RCC 7860 (cell line): ENCODE measurements at regions not wholly inside any gene's neighbourhood (a gene's known extent, or its start where the extent isn't known, plus 50 kb on each side); places are given as distances from the start of the nearest gene placed in this dataset.
"Not testable (repeated sequence)": the region's sequence is repeated elsewhere in the genome, so short reads cannot be mapped to it uniquely, and the experiment has no call there.

Experiments
- DNase-seq: peaks from one replicate; pipeline ENCODE4 v3.0.0-alpha.2; 2015; ENCODE audit warnings: low spot score
- FAIRE-seq: peaks from 2 replicates; lab custom pipeline; 2012; peaks lifted over from hg19 to GRCh38; lab: Jason Lieb, UNC

DNA sequence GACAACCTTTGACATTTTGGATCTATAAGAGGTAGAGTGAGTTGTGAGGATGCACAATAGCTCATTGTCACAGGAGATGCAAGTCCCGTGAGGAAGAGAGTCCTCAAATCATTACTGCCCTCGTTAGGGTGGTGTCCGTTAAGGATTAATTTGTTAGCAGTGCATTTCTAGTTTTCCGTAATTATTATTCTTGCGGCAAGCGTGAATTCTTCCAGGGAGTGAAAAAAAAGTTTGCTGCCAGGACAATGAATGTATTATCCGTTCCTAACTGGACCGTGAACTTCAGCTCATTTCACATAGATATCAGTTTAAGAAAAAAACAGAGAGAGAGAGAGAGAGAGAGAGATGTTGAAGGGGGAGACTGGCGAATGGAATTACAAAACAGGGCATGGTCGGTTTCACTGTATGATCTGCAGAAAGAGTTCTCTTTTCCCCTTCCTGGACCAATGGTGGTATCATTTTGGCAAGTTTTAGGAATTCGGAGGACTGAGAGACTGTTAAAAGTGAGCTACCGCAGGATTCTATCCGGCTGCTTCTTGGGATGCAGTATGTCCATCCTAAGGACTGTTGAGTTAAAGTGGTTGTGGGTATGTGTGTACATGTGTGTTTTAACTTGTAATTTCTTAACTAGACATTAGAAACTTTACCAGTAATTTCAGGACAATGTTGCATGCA is 216.0 kb upstream of the NFIA start:
- FAIRE-seq, result no peak
- DNase-seq, result no peak

DNA sequence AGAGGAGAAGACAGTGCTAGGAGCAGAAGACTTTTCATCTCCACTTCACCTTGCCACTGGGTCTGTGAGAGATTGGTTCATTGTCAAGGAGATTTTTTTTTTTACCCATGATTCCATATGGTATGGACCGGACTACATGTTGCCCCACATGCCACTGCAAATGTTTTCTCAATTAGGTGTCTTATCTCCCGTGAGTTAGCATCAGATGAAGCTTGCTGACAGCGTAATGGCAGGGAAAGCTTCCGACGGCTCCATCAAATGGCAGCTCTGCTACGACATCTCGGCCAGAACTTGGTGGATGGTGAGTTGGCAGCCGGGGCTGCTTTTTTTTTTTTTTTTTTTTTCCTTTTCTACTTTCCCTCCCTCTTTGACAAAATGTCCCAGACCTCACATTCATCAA is 217.2 kb upstream of the NFIA start:
- DNase-seq (no peak), FAIRE-seq (no peak)

DNA sequence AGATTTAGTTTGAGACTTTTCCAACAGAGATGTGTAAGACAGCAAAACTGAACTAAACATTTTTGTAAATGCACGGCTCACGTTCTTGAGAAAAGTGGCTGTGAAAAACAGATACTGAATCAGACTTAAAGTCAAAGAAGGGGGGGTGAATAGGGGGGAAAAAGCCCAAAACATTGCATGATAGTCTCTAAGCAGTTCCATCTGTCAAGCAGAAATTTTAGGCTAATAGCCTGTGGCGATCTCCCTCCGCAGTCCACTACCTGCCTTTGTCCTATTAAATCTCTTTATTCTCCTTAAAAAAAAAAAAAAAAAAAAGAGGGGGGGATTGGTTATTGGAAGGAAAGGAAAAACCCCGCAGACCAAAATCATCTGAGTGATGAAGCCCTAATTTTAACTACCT is 217.6 kb upstream of the NFIA start:
- FAIRE-seq (no peak), DNase-seq (no peak)

DNA sequence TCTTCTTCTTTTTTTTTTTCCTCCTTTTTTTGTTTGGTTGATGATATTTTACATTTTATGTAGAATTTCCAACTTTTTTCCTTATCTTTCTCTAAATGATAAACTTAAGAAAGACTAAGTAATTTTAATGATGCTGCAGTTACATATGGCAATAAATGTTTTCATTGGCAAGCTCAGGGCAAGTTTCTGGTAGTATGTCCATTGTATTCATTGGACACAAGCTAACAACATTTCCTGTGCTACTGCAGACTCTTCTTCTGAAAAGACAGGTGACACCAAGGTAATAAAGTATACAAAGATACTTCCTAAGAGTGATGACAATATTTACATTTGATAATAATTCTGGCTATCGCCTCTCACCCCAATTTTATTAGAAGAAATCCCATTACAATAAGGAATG is 219.2 kb upstream of the NFIA start:
- DNase-seq (no peak), FAIRE-seq (no peak)

DNA sequence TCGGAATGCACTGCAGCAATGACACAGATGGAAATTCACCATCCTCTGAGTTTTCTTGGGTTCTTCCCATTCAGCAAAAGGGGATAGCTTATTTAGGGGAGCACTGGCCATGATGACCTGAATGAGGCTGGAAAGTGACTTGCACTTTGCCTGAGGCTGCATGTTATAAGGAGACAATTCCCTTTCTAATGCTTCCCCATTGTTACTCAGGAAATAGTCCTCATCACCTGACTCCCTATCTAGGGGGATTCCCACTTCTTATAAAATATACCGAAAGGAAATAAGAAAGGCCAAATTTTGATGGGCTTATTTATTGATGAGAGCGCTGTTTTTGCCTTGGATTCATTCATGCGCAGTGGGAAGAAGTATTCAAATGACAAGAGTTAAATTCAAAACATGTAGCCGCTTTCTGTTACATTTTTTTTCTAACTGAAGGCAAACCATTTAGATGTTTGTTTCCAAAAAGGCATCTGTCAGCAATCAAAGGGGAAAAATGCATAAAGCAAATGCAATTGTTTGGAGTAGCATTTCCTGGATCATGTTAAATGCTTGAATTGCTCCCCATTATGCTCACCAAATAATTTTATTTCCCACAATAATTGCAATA is 220.3 kb upstream of the NFIA start:
- no peak for DNase-seq
- FAIRE-seq, result no peak

DNA sequence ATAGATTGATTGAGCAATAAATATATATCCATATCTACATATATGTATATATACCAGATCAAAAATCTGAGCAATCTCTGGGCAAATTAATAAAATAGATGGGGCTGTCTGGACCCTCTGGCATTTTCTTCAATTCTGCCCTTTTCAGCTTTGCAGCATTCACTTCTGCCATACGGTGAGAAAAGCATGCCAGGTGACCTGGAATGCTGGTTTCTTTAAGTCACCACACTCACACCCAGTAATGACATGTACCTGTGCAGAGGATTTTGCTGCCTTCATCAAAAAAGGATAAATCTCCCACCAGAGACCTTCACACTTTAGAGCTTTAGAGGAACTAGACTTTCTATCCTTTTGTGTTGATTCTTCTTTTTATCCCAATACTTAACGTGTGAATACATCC is 223.2 kb upstream of the NFIA start:
- DNase-seq (no peak), FAIRE-seq (no peak)

DNA sequence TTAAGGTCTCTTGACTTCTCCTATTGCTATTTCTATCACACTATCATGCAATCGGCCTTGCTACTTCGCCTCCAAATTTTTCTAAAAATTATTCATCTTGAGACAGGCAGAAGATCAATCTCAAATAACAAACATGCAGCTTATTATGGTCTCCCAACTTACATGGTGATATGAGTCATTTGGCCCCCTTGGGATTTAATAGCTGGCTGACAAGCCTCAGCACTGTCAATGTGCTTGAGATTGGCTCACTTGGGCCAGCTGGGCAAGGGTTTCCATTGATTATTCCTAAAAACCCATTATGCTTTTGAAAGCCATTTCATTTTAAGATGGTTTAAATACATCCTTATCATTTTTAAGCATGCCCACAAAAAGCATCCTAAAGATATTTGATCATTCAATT is 224.5 kb upstream of the NFIA start:
- DNase-seq, result no peak
- no peak for FAIRE-seq

DNA sequence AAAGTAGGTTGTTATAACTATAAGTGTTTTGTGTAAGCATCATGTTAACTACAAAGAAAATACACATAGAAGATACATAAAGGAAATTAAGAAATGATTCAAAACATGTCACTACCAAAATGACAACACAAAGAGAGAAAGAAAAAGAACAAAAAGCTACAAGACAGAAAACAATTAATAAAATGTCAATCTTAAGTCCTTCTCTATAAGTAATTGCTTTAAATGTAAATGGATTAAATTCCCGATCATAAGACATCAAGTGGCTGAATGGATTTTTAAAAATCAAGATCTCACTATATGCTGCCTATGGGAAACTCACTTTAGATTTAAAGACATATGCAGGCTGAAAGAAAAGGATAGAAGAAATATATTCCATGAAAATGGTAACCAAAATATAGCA is 232.3 kb upstream of the NFIA start:
- no peak for DNase-seq
- no peak for FAIRE-seq

DNA sequence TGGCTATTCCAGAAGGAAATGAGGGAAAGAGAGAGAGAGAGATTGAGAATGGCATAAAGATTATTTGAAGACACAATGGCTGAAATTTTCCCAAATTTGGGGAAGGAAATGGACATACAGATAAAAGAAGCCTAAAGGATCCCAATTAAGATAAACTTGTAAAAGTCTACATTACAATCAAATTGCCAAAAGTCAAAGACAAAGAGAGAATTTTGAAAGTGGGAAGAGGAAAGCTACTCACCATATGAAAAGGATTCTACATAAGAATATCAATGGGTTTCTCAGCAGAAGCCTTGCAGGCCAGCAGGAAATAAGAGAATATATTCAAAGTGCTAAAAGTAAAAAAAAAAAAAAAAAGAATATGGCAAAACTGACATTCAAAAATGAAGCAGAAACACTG is 233.0 kb upstream of the NFIA start:
- DNase-seq (no peak), FAIRE-seq (no peak)

DNA sequence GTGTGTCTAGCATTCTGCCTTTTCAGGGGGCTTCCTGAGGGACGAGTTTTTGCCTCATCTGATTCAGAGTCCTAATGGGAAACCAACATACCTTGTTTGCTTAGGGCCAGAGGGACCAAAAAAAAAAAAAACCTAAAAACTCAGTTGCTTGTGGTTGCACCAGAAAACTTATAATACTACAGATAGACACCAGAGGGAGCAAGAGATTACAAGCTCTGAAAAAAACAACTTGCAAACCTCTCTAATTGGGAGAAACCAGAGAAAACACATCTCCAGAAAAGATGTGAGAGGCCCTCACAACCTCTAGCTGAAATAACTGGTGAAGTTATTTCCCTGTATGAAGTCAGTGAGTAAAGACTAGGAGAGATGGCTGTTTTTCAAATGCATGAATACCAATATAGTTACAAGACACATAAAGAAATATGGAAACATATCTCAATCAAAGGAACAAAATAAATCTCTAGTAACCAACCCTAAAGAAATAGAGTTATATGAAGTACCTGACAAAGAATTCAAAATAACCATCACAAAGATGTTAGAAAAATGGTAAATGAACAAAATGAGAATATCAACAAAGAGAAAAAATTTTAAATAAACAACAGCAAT is 233.7 kb upstream of the NFIA start:
- FAIRE-seq (no peak), DNase-seq (no peak)

DNA sequence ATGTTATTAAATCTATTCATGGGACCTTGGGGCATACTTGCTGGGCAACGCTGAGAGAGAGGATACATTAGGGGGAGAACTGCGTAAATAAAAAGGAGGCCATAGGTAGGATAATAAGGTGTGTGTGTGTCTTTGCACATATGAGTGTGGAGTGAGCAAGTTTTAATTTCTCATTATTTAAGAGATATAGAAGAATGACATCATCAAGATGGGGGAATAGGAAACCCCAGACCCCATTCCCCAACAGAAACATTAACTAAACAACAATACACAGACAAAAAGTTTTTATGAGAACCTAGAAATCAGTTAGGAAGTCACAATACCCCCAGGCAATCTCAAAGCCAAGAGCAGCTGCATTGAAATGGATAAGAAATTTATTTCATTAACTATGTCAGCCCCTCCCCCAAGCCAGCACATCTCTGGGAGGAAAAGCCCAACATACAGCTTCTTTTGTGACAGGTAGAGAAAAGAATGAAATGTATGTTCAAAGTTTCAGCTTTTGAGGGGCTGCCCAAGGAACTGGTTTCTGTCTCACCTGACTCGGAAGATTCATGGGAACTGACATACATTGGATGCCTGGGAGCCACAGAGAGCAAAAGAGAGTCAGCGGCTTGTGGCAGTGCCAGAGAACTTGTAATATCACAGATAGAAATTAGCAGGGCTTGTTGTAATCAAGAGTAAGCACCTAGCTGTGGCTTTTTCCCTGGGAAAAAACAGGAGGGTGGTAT is 234.3 kb upstream of the NFIA start:
- FAIRE-seq (no peak), DNase-seq (no peak)

DNA sequence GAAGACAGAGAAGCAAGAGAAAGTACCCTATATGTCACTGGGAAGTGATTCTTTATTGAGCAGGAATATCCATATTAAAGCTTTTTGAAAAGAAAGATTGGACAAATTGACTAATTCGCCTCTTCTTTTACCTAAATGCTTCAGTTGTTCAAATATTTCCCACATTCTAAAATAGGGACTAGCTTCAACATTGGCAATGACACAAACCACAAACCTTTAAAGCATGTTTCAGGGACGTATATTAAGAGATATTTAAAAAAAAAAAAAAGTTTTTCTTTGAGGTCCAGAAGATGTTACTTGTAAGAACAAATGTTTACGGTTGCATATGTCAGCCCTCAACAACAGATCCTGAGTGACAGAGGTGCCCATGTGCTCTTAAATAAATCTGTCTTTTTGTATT is 235.0 kb upstream of the NFIA start:
- DNase-seq, result no peak
- no peak for FAIRE-seq

DNA sequence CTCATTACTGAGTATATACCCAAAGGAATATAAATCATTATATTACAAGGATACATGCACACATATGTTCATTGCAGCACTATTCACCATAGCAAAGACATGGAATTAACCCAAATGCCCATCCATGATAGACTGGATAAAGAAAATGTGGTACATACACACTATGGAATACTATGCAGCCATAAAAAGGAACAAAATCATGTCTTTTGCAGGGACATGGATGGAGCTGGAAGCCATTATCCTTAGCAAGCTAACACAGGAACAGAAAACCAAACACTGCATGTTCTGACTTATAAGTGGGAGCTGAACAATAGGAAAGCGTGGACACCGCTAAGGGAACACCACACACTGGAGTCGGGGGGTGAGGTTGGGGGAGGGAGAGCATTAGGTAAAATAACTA is 236.7 kb upstream of the NFIA start:
- DNase-seq, result not testable (repeated sequence)

DNA sequence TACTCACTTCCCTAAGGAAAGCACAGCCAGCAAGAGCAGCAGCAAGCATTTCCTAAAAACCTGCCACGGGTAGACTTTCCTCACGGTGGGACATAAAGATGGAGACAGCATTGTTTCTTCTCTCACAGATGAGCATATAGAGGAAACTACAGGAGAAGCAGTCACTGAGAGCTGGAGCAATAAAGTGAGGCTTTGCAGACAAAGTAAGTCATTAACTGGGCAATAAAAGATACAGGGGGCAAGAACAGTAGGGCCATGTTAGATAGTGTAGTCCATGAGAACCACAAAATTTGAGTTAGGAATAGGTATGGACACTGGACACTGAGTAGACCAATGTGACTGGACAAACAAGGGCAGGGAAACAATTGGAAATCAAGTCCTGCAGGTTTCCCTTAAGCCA is 240.1 kb upstream of the NFIA start:
- DNase-seq, result no peak
- FAIRE-seq, result no peak

More for the DNA sequence above, 236.7 kb upstream of the NFIA start:
- FAIRE-seq, result not testable (repeated sequence)

DNA sequence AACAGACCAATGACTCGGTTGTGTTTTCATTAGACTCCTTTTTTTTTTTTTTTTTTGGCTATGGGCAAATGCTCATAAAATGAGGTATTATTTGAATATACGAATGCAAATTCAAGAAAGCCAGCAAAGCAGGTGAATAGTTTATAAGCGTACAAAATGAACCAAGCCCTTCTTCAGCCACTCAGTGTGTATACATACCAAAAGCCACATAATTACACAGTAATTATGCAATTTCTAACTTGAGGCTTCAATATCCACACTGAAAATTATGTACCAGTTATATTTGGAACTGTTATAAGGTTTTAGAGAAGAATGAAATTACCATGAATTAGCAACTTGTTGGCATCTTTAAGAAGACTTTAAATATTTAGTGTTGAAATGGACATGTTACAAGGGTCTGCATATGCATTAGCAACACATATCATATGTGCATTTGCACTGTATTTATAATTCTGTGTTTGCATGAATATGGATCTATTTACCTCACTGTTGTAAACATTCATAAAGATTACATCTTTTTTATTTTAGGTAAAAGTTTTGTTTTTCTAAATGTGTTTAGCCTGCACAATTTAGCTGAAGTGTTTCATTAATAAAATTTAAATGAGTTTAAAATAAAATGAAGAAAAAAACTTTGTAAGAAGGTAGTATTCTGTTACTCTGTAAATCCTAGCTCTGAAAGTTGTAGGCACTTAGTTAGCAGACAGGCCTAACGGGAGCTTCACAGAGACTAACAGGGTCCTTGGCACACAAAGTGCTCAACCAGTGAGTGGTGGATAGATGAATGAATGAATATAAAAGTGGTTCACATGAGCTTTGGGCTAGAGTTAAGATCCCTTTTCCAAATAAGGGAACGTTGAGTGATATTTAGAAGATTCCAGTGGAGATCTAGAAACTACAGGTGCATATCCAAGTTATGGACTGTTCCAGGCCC is 241.0 kb upstream of the NFIA start:
- DNase-seq (no peak), FAIRE-seq (no peak)

DNA sequence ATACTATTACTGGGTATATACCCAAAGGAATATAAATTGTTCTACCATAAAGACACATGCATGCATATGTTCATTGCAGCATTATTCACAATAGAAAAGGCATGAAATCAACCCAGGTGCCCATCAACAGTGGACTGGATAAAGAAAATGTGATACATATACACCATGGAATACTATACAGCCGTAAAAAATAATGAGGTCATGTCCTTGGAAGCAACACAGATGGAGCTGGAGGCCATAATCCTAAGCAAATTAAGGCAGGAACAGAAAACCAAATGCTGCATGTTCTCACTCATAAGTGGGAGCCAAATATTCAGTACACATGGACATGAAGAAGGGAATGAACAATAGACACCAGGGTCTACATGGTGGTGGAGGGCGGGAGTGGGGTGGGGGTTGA is 241.9 kb upstream of the NFIA start:
- not testable (repeated sequence) for DNase-seq, FAIRE-seq

DNA sequence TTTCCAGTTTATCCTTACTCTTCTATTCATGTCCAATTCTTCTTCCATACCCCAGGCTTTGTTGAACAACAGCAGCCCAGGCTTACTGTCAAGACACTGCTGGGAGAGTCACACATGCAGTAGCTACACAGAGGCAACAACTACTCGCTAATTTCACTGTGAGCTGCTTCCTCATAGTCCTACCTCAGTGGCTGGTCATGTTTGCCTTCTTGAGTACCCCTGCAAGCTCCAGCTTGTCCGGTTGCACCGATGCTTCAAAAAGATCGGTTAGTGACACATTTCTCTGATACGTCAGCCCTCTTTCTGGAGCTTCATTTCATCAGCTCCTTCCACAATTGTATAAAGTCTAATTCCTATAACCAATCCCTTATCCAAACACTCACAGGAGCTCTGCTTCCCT is 246.7 kb upstream of the NFIA start:
- FAIRE-seq (no peak), DNase-seq (no peak)

DNA sequence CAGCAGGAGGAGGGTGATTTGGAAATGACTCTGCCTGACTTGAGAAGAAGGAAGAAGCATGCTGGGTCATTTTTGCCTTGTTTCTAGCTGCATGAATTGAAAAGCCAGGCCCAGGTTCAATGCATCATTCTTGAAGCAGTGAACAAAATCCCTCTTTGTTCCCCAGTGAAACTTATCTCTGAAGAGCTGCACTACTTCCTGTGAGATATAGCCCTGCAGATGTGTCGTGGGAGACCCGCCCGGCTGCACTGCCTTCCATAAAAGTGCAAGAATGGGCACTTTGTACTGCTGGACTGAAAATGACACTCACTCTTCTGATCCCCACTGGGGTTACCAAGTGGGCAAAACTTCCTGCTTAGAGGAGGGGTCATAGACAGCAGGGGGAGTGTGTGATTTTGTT is 249.2 kb upstream of the NFIA start:
- DNase-seq (no peak), FAIRE-seq (no peak)

DNA sequence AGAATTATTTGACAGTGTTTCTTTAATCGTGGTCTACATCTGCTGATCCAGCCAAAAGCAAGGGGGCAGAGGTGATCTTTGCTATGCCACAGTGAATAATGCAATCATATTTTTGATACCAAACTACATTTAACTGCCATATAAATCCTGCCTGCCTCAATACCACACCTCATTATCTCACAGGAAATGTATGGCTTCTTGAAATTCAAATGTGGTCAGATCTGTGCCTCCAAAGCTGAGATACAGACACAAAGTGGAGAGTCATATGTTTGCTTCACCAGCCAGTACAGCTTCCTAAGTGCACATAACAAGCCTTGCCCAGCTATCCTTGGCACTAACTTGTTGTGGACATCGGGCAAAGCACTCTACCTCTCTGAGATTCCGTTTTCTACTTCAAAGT is 250.0 kb upstream of the NFIA start:
- DNase-seq (no peak), FAIRE-seq (no peak)

DNA sequence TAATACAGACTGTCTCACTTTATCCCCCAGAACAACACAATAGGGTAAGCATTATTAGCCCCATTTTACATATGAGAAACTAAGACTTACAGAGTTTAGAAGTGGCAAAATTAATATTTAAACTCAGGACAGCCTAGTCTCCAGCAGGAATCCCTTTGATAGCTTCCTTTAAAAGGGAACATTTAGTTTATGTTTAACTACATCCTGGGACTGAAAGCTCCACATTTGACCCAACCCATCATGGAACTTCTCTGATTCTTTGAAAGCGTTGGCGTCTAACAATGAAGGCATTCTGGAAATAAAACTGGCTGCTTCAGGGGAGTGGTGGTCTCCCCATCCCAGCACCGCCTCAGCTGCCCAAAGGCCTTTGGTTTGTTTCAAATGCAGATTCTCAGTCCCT is 250.6 kb upstream of the NFIA start:
- FAIRE-seq (no peak), DNase-seq (no peak)

DNA sequence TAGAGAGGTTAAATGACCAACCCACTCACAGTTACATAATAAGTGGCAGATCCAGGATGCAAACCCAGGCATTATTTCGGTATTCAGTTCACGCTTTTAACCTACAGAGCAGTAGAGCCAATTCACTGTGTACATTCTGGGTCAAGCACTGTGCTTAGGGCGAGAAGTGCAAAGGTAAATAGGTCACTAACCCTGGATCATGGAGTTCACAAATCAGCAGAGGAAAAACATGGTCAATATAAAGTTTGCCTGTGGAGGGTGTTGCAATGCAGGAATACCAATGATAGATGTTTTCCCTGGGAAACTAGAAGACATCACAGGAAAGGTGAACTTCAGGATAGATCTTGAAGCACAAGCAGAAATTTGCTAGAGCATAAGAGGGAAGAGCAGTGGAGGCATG is 253.4 kb upstream of the NFIA start:
- DNase-seq, result no peak

More for the DNA sequence above, 253.4 kb upstream of the NFIA start:
- FAIRE-seq, result no peak
